ENCODE measurements at regions not wholly inside any gene's neighbourhood (a gene's known extent, or its start where the extent isn't known, plus 50 kb on each side); places are given as distances from the start of the nearest gene placed in this dataset.

- TF ChIP-seq POLR2A (IDR thresholded peaks at IDR 0.05; ENCODE audit: low read length) (no peak), GATA1 (IDR thresholded peaks at IDR 0.05; ENCODE audit: low read depth, low read length) (no peak)
These were observed 382.0 kb downstream of the LNPK start for GRCh38 chr2:175620106-175620505.
